ENCODE measurements at regions not wholly inside any gene's neighbourhood (a gene's known extent, or its start where the extent isn't known, plus 50 kb on each side); places are given as distances from the start of the nearest gene placed in this dataset.

DNA sequence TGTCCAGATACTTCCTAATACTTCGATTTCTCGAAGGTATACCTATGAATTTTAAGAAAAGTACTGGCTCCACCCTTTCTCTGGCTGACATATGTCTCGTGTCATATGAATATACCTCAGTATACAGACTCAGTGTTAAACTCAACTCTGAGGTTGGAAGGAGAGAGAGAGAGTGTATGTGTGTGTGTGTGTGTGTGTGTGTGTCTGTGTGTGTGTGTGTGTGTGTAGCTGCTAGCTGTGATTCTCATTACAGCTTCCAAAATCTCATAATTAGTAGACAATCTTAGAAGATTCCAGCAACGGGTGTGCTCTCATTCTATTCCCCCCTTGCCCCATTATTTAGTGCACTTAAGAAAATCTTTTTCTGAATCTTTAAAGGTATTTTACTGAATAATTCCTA, 380.3 kb upstream of the B3GALT2 start:
- intact Hi-C loops (cut with micrococcal nuclease; ENCODE audit: unreplicated experiment) (no loop called here), in situ Hi-C loops (cut with MboI) (no loop called here)
- TF ChIP-seq PKNOX1 (IDR thresholded peaks at IDR 0.05), result no peak
- TF ChIP-seq YY1 (IDR thresholded peaks at IDR 0.05; ENCODE audit: low read depth, low read length), result no peak
- no peak for TF ChIP-seq ASH2L (IDR thresholded peaks at IDR 0.05; ENCODE audit: borderline replicate concordance, low read depth)
- no peak for TF ChIP-seq SREBF2 (IDR thresholded peaks at IDR 0.05; ENCODE audit: low read length)
- TF ChIP-seq PRDM15 (CRISPR knock-in tag; IDR thresholded peaks at IDR 0.05), result no peak
- TF ChIP-seq, protein P1, sequence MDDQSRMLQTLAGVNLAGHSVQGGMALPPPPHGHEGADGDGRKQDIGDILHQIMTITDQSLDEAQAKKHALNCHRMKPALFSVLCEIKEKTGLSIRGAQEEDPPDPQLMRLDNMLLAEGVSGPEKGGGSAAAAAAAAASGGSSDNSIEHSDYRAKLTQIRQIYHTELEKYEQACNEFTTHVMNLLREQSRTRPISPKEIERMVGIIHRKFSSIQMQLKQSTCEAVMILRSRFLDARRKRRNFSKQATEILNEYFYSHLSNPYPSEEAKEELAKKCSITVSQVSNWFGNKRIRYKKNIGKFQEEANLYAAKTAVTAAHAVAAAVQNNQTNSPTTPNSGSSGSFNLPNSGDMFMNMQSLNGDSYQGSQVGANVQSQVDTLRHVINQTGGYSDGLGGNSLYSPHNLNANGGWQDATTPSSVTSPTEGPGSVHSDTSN (IDR thresholded peaks at IDR 0.05; ENCODE audit: insufficient replicate concordance, low read depth, low read length), result no peak
- ChIA-PET SMC1A (ENCODE audit: uncharacterized antibody, unreplicated experiment) (no interaction called here), CTCF (no interaction called here), POLR2A (no interaction called here), RAD21 (ENCODE audit: unreplicated experiment) (no interaction called here)
- Histone ChIP-seq H2AFZ (ENCODE audit: control insufficient read depth, low read depth, low read length) (no peak overlapping the region), H3K4me3 (no peak overlapping the region), H3K36me3 (ENCODE audit: control insufficient read depth in 2 of 2, insufficient read depth in 2 of 2, low read length in 1 of 2) (no peaks in the 10 kb centered on the region), H3K9ac (ENCODE audit: control insufficient read depth, insufficient read depth, low read length) (no peak overlapping the region), H3K27ac (ENCODE audit: control insufficient read depth, insufficient read depth) (no peak overlapping the region), H3K4me1 (ENCODE audit: control insufficient read depth, insufficient read depth, low read length) (no peaks in the 10 kb centered on the region), H3K9me3 (replicated peaks; ENCODE audit: control insufficient read depth, insufficient read depth, low read length) (no peaks in the 10 kb centered on the region), H3K4me2 (ENCODE audit: control insufficient read depth, insufficient read depth) (no peak overlapping the region), H3K79me2 (ENCODE audit: control insufficient read depth, insufficient read depth, low read length) (no peaks in the 10 kb centered on the region), H3K27me3 (replicated peaks in 1 of 2; ENCODE audit: control insufficient read depth in 2 of 2, insufficient read depth in 2 of 2, low read length in 1 of 2) (no peaks in the 10 kb centered on the region), H4K20me1 (ENCODE audit: control insufficient read depth, insufficient read depth) (no peaks in the 10 kb centered on the region)
- FAIRE-seq (no peak), DNase-seq (ENCODE audit: low read depth, low spot score) (no peak), ATAC-seq (no peak)
- 45% methylated on average over 4 of the region's 4 CpGs for WGBS (ENCODE audit: insufficient coverage, insufficient replicate concordance, low lambda C conversion rate, missing lambda C conversion rate)
- BruUV-seq (replicated peaks), result no TSS peak
